HFF-Myc (cell line): ENCODE measurements at regions not wholly inside any gene's neighbourhood (a gene's known extent, or its start where the extent isn't known, plus 50 kb on each side); places are given as distances from the start of the nearest gene placed in this dataset.

Experiments used
- DNase-seq: peaks from one replicate; pipeline ENCODE4 v3.0.0-alpha.2; 2011; ENCODE audit warnings: low read depth; ENCODE audit errors: extremely low read depth
- H3K4me3 ChIP-seq: replicated peaks from 2 replicates; pipeline ENCODE4 v1.5.1; 2011; ENCODE audit warnings: low read depth, mild to moderate bottlenecking, control low read depth, low read length
- CTCF ChIP-seq: IDR thresholded peaks from 2 replicates; pipeline ENCODE4 v1.5.1; 2012; ENCODE audit warnings: mild to moderate bottlenecking, low read depth, low read length, control low read depth; ENCODE audit errors: missing control alignments

- peak; percentile 91 for DNase-seq
- no peak overlapping the region for H3K4me3 ChIP-seq
- no peak for TF ChIP-seq CTCF
Observed at GRCh38 chr4:125891597-125892258, 577.0 kb downstream of the FAT4 start.

- no peak for DNase-seq
- no peak overlapping the region for H3K4me3 ChIP-seq
- no peak for TF ChIP-seq CTCF
Observed at GRCh38 chr4:125904802-125905201, 590.0 kb downstream of the FAT4 start.

- no peak for TF ChIP-seq CTCF
- no peak overlapping the region for H3K4me3 ChIP-seq
- no peak for DNase-seq
Observed at GRCh38 chr4:125911058-125911457, 596.3 kb downstream of the FAT4 start.

GRCh38 chr4:125911481-125911880 is 596.7 kb downstream of the FAT4 start:
- H3K4me3 ChIP-seq: no peak overlapping the region
- TF ChIP-seq CTCF: no peak
- no peak for DNase-seq

GRCh38 chr4:125917559-125917958 is 602.8 kb downstream of the FAT4 start:
- no peak for DNase-seq
- no peak for TF ChIP-seq CTCF
- no peak overlapping the region for H3K4me3 ChIP-seq

GRCh38 chr4:125928652-125929051 is 613.9 kb downstream of the FAT4 start:
- DNase-seq: no peak
- H3K4me3 ChIP-seq: no peak overlapping the region

More at GRCh38 chr4:125928652-125929051, 613.9 kb downstream of the FAT4 start:
- TF ChIP-seq CTCF: no peak
